H9 (cell line): ENCODE measurements at regions not wholly inside any gene's neighbourhood (a gene's known extent, or its start where the extent isn't known, plus 50 kb on each side); places are given as distances from the start of the nearest gene placed in this dataset.

ENCODE experiments used
- DNase-seq: peaks from one replicate; pipeline ENCODE4 v3.0.0-alpha.2; 2017
- H2AFZ ChIP-seq: one replicate; pipeline ENCODE4 v1.6.1; 2013; ENCODE audit warnings: mild to moderate bottlenecking, low read length, control low read depth, moderate library complexity
- H2AK5ac ChIP-seq: 2 replicates; pipeline ENCODE4 v1.6.1; 2013; ENCODE audit warnings: low read length, control low read depth, mixed read lengths; ENCODE audit not compliant: insufficient read length
- H2BK120ac ChIP-seq: one replicate; pipeline ENCODE4 v1.6.1; 2013; ENCODE audit warnings: low read depth, mild to moderate bottlenecking, low read length, control low read depth, inconsistent platforms; ENCODE audit not compliant: poor library complexity, severe bottlenecking
- H2BK12ac ChIP-seq: 2 replicates; pipeline ENCODE4 v1.6.1; 2013; ENCODE audit warnings: low read length, control low read depth, mixed read lengths, low read depth; ENCODE audit not compliant: insufficient read length
- H2BK15ac ChIP-seq: 2 replicates; pipeline ENCODE4 v1.6.1; 2013; ENCODE audit warnings: low read depth, low read length, control low read depth
- H2BK20ac ChIP-seq: one replicate; pipeline ENCODE4 v1.6.1; 2013; ENCODE audit warnings: low read depth, mild to moderate bottlenecking, low read length, control low read depth, inconsistent platforms; ENCODE audit not compliant: poor library complexity, severe bottlenecking
- H2BK5ac ChIP-seq: 2 replicates; pipeline ENCODE4 v1.6.1; 2013; ENCODE audit warnings: low read length, control low read depth, mixed read lengths; ENCODE audit not compliant: insufficient read length
- H3K14ac ChIP-seq: 2 replicates; pipeline ENCODE4 v1.6.1; 2013; ENCODE audit warnings: low read length, control low read depth; ENCODE audit not compliant: insufficient read depth
- H3K18ac ChIP-seq: 2 replicates; pipeline ENCODE4 v1.6.1; 2013; ENCODE audit warnings: low read depth, mild to moderate bottlenecking, mixed read lengths, low read length, control low read depth; ENCODE audit not compliant: insufficient read length
- H3K23ac ChIP-seq: 2 replicates; pipeline ENCODE4 v1.6.1; 2013; ENCODE audit warnings: low read length, control low read depth, mixed read lengths, low read depth; ENCODE audit not compliant: insufficient read length
- H3K23me2 ChIP-seq: 2 replicates; pipeline ENCODE4 v1.6.1; 2013; ENCODE audit warnings: low read depth, mild to moderate bottlenecking, mixed read lengths, low read length, control low read depth; ENCODE audit not compliant: insufficient read length, poor library complexity, severe bottlenecking
- H3K27ac ChIP-seq: 2 replicates; pipeline ENCODE4 v1.5.1; 2013; ENCODE audit warnings: low read length, control low read depth, mixed read lengths, low read depth; ENCODE audit not compliant: insufficient read length
- H3K27me3 ChIP-seq: 2 replicates; pipeline ENCODE4 v1.6.1; 2013; ENCODE audit warnings: low read length, control low read depth, inconsistent platforms; ENCODE audit not compliant: insufficient read depth
- H3K4ac ChIP-seq: 2 replicates; pipeline ENCODE4 v1.6.1; 2013; ENCODE audit warnings: low read depth, mild to moderate bottlenecking, control low read depth, inconsistent platforms, low read length, moderate library complexity
- H3K4me1 ChIP-seq: 2 replicates; pipeline ENCODE4 v1.6.1; 2013; ENCODE audit warnings: low read length, control low read depth, inconsistent platforms; ENCODE audit not compliant: insufficient read depth
- H3K4me2 ChIP-seq: 2 replicates; pipeline ENCODE4 v1.6.1; 2013; ENCODE audit warnings: low read length, control low read depth, mixed read lengths; ENCODE audit not compliant: insufficient read length, insufficient read depth
- H3K56ac ChIP-seq: 2 replicates; pipeline ENCODE4 v1.6.1; 2013; ENCODE audit warnings: low read depth, mild to moderate bottlenecking, mixed read lengths, low read length, control low read depth; ENCODE audit not compliant: insufficient read length
- H3K79me1 ChIP-seq: 2 replicates; pipeline ENCODE4 v1.6.1; 2013; ENCODE audit warnings: low read depth, mild to moderate bottlenecking, moderate library complexity, low read length, control low read depth, inconsistent platforms; ENCODE audit not compliant: insufficient read depth, poor library complexity, severe bottlenecking
- H3K79me2 ChIP-seq: 2 replicates; pipeline ENCODE4 v1.6.1; 2013; ENCODE audit warnings: low read length, control low read depth, inconsistent platforms; ENCODE audit not compliant: insufficient read depth
- H3K9ac ChIP-seq: 2 replicates; pipeline ENCODE4 v1.6.1; 2013; ENCODE audit warnings: low read length, control low read depth, mixed read lengths; ENCODE audit not compliant: insufficient read length; ENCODE audit errors: extremely low read depth
- H3K9me3 ChIP-seq: one replicate; pipeline ENCODE4 v1.6.1; 2013; ENCODE audit warnings: low read depth, low read length, inconsistent platforms; ENCODE audit not compliant: control insufficient read depth
- H3T11ph ChIP-seq: one replicate; pipeline ENCODE4 v1.6.1; 2013; ENCODE audit warnings: mild to moderate bottlenecking, low read length, control low read depth, inconsistent platforms
- H4K20me1 ChIP-seq: one replicate; pipeline ENCODE4 v1.6.1; 2013; ENCODE audit not compliant: control insufficient read depth, insufficient read length, insufficient read depth
- H4K5ac ChIP-seq: 2 replicates; pipeline ENCODE4 v1.6.1; 2013; ENCODE audit warnings: low read depth, mild to moderate bottlenecking, mixed read lengths, low read length, control low read depth; ENCODE audit not compliant: insufficient read length
- H4K8ac ChIP-seq: replicated peaks from 2 replicates; pipeline ENCODE4 v1.6.1; 2013; ENCODE audit warnings: low read length, control low read depth, mixed read lengths, low read depth; ENCODE audit not compliant: insufficient read length
- H4K91ac ChIP-seq: 2 replicates; pipeline ENCODE4 v1.6.1; 2013; ENCODE audit warnings: low read depth, mild to moderate bottlenecking, moderate library complexity, mixed read lengths, low read length, control low read depth; ENCODE audit not compliant: insufficient read length
- H3K27ac Mint-ChIP-seq, 3 experiments: 2 replicates in 2 of 3; 3 replicates in 1 of 3; pipeline ENCODE4 v1.8.0; 2020 to 2021; ENCODE audit warnings: mixed read lengths in 3 of 3, mild to moderate bottlenecking in 1 of 3, moderate library complexity in 1 of 3
- H3K27me3 Mint-ChIP-seq: 2 replicates; pipeline ENCODE4 v1.8.0; 2021; ENCODE audit warnings: low read depth, mild to moderate bottlenecking, moderate library complexity, mixed read lengths
- H3K36me3 Mint-ChIP-seq, 3 experiments: 2 replicates in 2 of 3; 3 replicates in 1 of 3; pipeline ENCODE4 v1.8.0; 2020 to 2021; ENCODE audit warnings: low read depth in 3 of 3, mixed read lengths in 3 of 3; ENCODE audit not compliant: insufficient read depth in 1 of 3
- H3K4me1 Mint-ChIP-seq, 2 experiments: 2 replicates each; pipeline ENCODE4 v1.8.0; 2020; ENCODE audit warnings: mixed read lengths in 2 of 2
- H3K4me3 Mint-ChIP-seq, 2 experiments: 2 replicates in 1 of 2; 3 replicates in 1 of 2; pipeline ENCODE4 v1.8.0; 2020 to 2021; ENCODE audit warnings: mild to moderate bottlenecking in 2 of 2, mixed read lengths in 2 of 2, moderate library complexity in 1 of 2
- H3K9me3 Mint-ChIP-seq, 2 experiments: 2 replicates in 1 of 2; 3 replicates in 1 of 2; pipeline ENCODE4 v1.8.0; 2020; ENCODE audit warnings: mild to moderate bottlenecking in 2 of 2, mixed read lengths in 2 of 2, moderate library complexity in 1 of 2
- WGBS: extraction: QIAGEN DNeasy Blood & Tissue Kit; methylation state at CpG from one replicate; pipeline ENCODE4 v1.1.7; 2013; ENCODE audit warnings: missing lambda C conversion rate, low lambda C conversion rate, mixed read lengths; ENCODE audit not compliant: insufficient read length; ENCODE audit errors: extremely low coverage; 5-methylcytosine and 5-hydroxymethylcytosine counted together
- TF ChIP-seq, protein P1 (sequence below): fragments of 200-600 bp; sonication (generic); conservative IDR thresholded peaks from 3 replicates; pipeline ENCODE4 v1.8.0; 2021; ENCODE audit warnings: antibody characterized with exemption, mild to moderate bottlenecking

DNA sequence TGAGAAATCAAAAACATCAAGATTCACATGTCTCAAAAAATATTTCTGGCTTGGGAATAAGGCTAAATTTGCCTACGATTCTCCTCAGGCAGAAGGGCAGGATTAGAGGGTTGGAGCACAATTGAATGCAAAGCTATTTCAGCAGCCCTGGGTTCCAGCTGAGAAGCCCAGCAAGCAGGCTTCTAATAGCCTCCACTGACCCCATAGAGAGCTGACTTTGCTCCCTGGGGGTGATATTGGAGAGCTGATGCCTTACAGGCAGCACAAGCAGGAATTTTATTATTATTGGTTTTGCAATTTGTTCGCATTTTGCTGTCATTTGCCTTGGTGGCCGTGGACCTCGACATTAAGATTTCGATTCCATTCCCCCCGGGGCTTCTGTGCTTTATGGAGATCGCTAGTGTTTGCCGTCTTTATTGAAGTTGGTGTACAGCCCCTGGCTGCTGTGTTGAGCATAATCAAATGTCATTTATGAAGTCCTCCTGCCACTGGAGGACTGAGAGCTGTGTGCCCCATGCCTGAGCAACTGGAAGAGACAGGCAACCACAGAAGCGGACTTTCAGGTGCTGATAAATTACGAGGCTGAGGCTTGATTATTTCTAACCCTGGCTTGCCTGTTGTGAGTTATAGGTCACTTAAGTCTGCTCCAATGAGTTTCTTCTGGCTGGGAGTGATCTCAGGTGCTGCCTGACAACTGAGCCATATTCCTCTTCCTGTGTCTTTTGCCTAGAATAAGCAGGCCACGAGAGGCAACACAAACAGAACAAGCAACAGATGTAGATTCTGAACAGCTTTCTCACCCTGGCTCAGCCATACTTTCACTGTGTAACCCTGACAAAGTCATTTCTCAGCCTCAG lies 518.4 kb upstream of the CAMK1G start:
- H3K79me1 ChIP-seq = no peaks in the 10 kb centered on the region
- Mint-ChIP-seq H3K9me3 (no peaks in the 10 kb centered on the region), H3K36me3 (no peaks in the 10 kb centered on the region), H3K27me3 (peaks cover 8% of the 10 kb centered on the region), H3K27ac (no peak overlapping the region), H3K4me3 (no peak overlapping the region; a peak in 1 of 5 replicates), H3K4me1 (peaks cover 20 to 23% of the 10 kb centered on the region in 2 experiments)
- H2BK120ac ChIP-seq = no peak overlapping the region
- no peak overlapping the region for H3K56ac ChIP-seq
- no peaks in the 10 kb centered on the region for H3K9me3 ChIP-seq
- no peak overlapping the region for H3K4ac ChIP-seq
- no peak overlapping the region for H4K91ac ChIP-seq
- H3T11ph ChIP-seq = no peak overlapping the region
- H4K8ac ChIP-seq = no peak overlapping the region
- no peak overlapping the region for H2BK15ac ChIP-seq
- H3K18ac ChIP-seq = no peak overlapping the region
- no peaks in the 10 kb centered on the region for H3K4me1 ChIP-seq
- TF ChIP-seq, protein P1, sequence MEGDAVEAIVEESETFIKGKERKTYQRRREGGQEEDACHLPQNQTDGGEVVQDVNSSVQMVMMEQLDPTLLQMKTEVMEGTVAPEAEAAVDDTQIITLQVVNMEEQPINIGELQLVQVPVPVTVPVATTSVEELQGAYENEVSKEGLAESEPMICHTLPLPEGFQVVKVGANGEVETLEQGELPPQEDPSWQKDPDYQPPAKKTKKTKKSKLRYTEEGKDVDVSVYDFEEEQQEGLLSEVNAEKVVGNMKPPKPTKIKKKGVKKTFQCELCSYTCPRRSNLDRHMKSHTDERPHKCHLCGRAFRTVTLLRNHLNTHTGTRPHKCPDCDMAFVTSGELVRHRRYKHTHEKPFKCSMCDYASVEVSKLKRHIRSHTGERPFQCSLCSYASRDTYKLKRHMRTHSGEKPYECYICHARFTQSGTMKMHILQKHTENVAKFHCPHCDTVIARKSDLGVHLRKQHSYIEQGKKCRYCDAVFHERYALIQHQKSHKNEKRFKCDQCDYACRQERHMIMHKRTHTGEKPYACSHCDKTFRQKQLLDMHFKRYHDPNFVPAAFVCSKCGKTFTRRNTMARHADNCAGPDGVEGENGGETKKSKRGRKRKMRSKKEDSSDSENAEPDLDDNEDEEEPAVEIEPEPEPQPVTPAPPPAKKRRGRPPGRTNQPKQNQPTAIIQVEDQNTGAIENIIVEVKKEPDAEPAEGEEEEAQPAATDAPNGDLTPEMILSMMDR = no peak
- no peak overlapping the region for H3K4me2 ChIP-seq
- H3K27me3 ChIP-seq = no peaks in the 10 kb centered on the region
- H3K14ac ChIP-seq = no peak overlapping the region
- DNase-seq = no peak
- H2BK5ac ChIP-seq = no peak overlapping the region
- no peak overlapping the region for H2BK20ac ChIP-seq
- no peaks in the 10 kb centered on the region for H4K20me1 ChIP-seq
- H3K27ac ChIP-seq = no peak overlapping the region
- no peak overlapping the region for H2BK12ac ChIP-seq
- WGBS = no CpG with 5 or more reads among the region's 11 CpGs
- H3K23me2 ChIP-seq = no peaks in the 10 kb centered on the region
- no peak overlapping the region for H2AFZ ChIP-seq
- no peak overlapping the region for H3K9ac ChIP-seq
- H4K5ac ChIP-seq = no peak overlapping the region
- H3K79me2 ChIP-seq = no peaks in the 10 kb centered on the region; the same call in 1 of the 2 replicates
- H3K23ac ChIP-seq = no peak overlapping the region
- no peak overlapping the region for H2AK5ac ChIP-seq
